DMS53 treated with DMSO at 0.1 percent for 48 hours (cell line): ENCODE measurements at regions not wholly inside any gene's neighbourhood (a gene's known extent, or its start where the extent isn't known, plus 50 kb on each side); places are given as distances from the start of the nearest gene placed in this dataset.

Source experiments
- DNase-seq: peaks from one replicate; lab custom pipeline; 2025; ENCODE audit not compliant: unreplicated experiment; lab: John Stamatoyannopoulos, UW

DNA sequence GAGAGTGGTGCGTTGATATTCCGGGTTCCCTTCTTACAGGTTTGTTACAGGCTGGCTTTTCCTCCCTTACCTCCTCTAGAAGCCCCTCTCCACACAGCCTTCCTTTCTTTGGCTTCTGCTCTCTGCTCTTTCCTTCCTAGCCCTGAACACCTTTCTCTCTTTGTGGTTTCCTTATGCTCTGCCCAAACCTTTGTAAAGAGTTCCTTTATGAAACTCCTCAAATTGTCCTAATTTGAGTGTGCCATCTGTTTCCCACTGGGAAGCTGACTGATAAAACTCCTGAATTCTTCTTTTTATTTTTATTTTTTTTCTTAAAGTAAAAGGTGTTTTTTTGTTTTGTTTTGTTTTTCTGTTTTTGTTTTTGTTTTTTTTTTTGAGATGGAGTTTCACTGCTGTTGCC lies 60.1 kb upstream of the OTX2 start:
- DNase-seq: no peak

DNA sequence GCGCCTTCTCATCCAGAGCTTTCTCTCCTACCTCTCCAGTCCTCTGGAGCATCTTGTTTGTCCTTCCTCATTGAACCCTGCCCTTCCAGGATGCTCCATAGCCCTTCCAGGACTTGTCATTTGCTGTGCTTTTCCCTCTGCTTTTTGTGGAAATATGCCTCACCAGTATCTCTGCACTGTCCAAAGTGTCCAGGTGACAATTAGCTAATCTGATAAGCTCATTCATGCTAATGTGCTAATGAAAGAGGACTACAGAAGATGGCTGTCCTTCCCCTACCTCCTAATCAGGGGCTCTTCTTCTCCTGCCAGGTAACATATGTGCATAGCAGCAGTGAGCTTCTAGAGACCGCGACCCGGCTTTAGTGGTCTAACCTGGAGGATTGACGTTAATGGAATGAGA lies 58.4 kb upstream of the OTX2 start:
- no peak for DNase-seq

DNA sequence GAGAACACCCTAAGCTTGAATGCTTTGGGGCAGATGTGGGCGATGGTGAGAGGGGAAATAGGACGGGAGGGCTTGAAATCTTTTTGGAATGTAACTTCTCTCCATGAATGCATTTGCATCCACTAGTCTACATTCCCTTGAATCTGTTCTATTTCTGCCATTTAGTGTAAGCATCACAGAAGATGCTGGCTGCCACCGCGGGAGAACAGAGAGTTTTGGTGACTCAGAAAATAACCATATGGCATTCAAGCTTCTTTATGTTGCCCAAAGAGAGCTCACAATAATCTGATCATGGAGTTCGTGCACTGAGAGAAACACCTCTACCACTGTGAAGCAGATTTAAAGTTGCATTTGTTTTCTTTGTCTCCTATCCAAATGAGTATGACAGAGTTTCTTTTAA lies 52.6 kb upstream of the OTX2 start:
- DNase-seq: no peak

DNA sequence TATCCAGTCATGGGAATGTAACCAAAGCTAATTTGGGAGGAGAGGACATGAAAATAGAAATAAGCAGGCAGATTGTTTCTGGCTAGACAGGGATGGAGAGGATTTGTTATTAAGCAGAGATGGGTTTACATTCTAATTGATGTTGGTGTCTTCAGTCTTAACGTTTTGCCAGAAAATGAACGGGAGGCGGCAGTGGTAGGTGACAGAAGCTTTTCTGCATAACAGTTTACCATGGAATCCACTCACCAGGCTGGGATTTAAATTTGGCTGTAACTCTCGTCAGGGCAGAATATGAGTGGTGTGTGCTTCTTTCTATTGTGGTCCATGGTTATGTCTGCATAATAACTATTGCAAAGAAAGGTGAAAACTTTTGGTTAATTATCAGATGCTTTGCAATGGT lies 50.2 kb upstream of the OTX2 start:
- no peak for DNase-seq
